ENCODE measurements at regions not wholly inside any gene's neighbourhood (a gene's known extent, or its start where the extent isn't known, plus 50 kb on each side); places are given as distances from the start of the nearest gene placed in this dataset.
A peak's percentile ranks its signal among the peaks of the same experiment; 100 is the strongest.

GRCh38 chr2:236348279-236348678, 84.1 kb upstream of the ASB18 start:
- Histone ChIP-seq H3K4me1 (no peaks in the 10 kb centered on the region), H3K9me3 (no peaks in the 10 kb centered on the region), H3K36me3 (no peaks in the 10 kb centered on the region), H3K4me3 (no peak overlapping the region), H3K27ac (no peak overlapping the region), H3K27me3 (ENCODE audit: low read depth) (no peaks in the 10 kb centered on the region)
- intact Hi-C loops (cut with DNase I): no loop called here
- ATAC-seq (no peak), DNase-seq (no peak)
- no peak for TF ChIP-seq CTCF (IDR thresholded peaks at IDR 0.05)

GRCh38 chr2:236348976-236349375, 84.8 kb upstream of the ASB18 start:
- Histone ChIP-seq H3K27ac (no peak overlapping the region), H3K27me3 (ENCODE audit: low read depth) (no peaks in the 10 kb centered on the region), H3K9me3 (no peaks in the 10 kb centered on the region), H3K4me1 (no peaks in the 10 kb centered on the region), H3K4me3 (no peak overlapping the region), H3K36me3 (no peaks in the 10 kb centered on the region)
- TF ChIP-seq CTCF (IDR thresholded peaks at IDR 0.05): no peak
- intact Hi-C loops (cut with DNase I): no loop called here
- no peak for ATAC-seq
- DNase-seq: no peak

- Histone ChIP-seq H3K4me1 (no peaks in the 10 kb centered on the region), H3K27me3 (ENCODE audit: low read depth) (no peaks in the 10 kb centered on the region), H3K4me3 (no peak overlapping the region), H3K27ac (no peak overlapping the region), H3K9me3 (no peaks in the 10 kb centered on the region), H3K36me3 (no peaks in the 10 kb centered on the region)
- intact Hi-C loops (cut with DNase I): loop anchor here (5.0 kb wide), 1 partner anchor 712 kb away; no protein-coding TSS in a partner anchor
- DNase-seq (no peak), ATAC-seq (no peak)
- TF ChIP-seq CTCF (IDR thresholded peaks at IDR 0.05): no peak
Observed at GRCh38 chr2:236350426-236350825, 86.2 kb upstream of the ASB18 start.

- no peak for TF ChIP-seq CTCF (IDR thresholded peaks at IDR 0.05)
- no peak overlapping the region for H3K4me3 ChIP-seq
- no peaks in the 10 kb centered on the region for H3K4me1 ChIP-seq
- ATAC-seq (no peak), DNase-seq (no peak)
- no peaks in the 10 kb centered on the region for H3K9me3 ChIP-seq
- no peaks in the 10 kb centered on the region for H3K36me3 ChIP-seq
- no peak overlapping the region for H3K27ac ChIP-seq
- intact Hi-C loops (cut with DNase I): loop anchor here (5.0 kb wide), 1 partner anchor 710 kb away; no protein-coding TSS in a partner anchor
- no peaks in the 10 kb centered on the region for H3K27me3 ChIP-seq (ENCODE audit: low read depth)
Observed at GRCh38 chr2:236351966-236352525, 87.8 kb upstream of the ASB18 start.

- DNase-seq (no peak), ATAC-seq (peak in 1 of 2 donors; percentile 62)
- no peaks in the 10 kb centered on the region for H3K36me3 ChIP-seq
- H3K9me3 ChIP-seq: no peaks in the 10 kb centered on the region
- intact Hi-C loops (cut with DNase I): loop anchor here (5.0 kb wide), 1 partner anchor 709 kb away; no protein-coding TSS in a partner anchor
- TF ChIP-seq CTCF (IDR thresholded peaks at IDR 0.05): peak; percentile 81
- no peaks in the 10 kb centered on the region for H3K4me1 ChIP-seq
- H3K27me3 ChIP-seq (ENCODE audit: low read depth): no peaks in the 10 kb centered on the region
- H3K27ac ChIP-seq: no peak overlapping the region
- no peak overlapping the region for H3K4me3 ChIP-seq
Observed at GRCh38 chr2:236352761-236353593, 88.8 kb upstream of the ASB18 start.

Data from lower lobe of right lung (tissue), 2 donors.